ENCODE measurements at regions not wholly inside any gene's neighbourhood (a gene's known extent, or its start where the extent isn't known, plus 50 kb on each side); places are given as distances from the start of the nearest gene placed in this dataset.

GRCh38 chr18:3388980-3389379 is 61.0 kb upstream of the TGIF1 start:
- DNase-seq (ENCODE audit: low read depth, low spot score) = no peak
- CTCF ChIA-PET = no interaction called here
- no peak for TF ChIP-seq CTCF (IDR thresholded peaks at IDR 0.05; ENCODE audit: insufficient read depth, low read length, missing control alignments)

GRCh38 chr18:3389977-3390376 is 60.0 kb upstream of the TGIF1 start:
- POLR2A ChIA-PET = no interaction called here

More at GRCh38 chr18:3388980-3389379, 61.0 kb upstream of the TGIF1 start:
- no peak overlapping the region for H3K4me3 ChIP-seq (ENCODE audit: low read depth, low read length)
- POLR2A ChIA-PET = no interaction called here

GRCh38 chr18:3391704-3392466 is 58.1 kb upstream of the TGIF1 start:
- POLR2A ChIA-PET = no interaction called here

More at GRCh38 chr18:3389977-3390376, 60.0 kb upstream of the TGIF1 start:
- no peak for TF ChIP-seq CTCF (IDR thresholded peaks at IDR 0.05; ENCODE audit: insufficient read depth, low read length, missing control alignments)
- CTCF ChIA-PET = no interaction called here
- no peak for DNase-seq (ENCODE audit: low read depth, low spot score)
- no peak overlapping the region for H3K4me3 ChIP-seq (ENCODE audit: low read depth, low read length)

GRCh38 chr18:3392467-3392855 is 57.5 kb upstream of the TGIF1 start:
- ChIA-PET CTCF (no interaction called here), POLR2A (no interaction called here)
- DNase-seq (ENCODE audit: low read depth, low spot score) = no peak
- no peak overlapping the region for H3K4me3 ChIP-seq (ENCODE audit: low read depth, low read length)
- TF ChIP-seq CTCF (IDR thresholded peaks at IDR 0.05; ENCODE audit: insufficient read depth, low read length, missing control alignments) = no peak

More at GRCh38 chr18:3391704-3392466, 58.1 kb upstream of the TGIF1 start:
- DNase-seq (ENCODE audit: low read depth, low spot score) = no peak
- CTCF ChIA-PET = interaction anchor here (0.9 kb wide), 1 partner anchor 11 kb away, joined by 3 read pairs; no protein-coding TSS in a partner anchor
- H3K4me3 ChIP-seq (ENCODE audit: low read depth, low read length) = no peak overlapping the region
- no peak for TF ChIP-seq CTCF (IDR thresholded peaks at IDR 0.05; ENCODE audit: insufficient read depth, low read length, missing control alignments)

- CTCF ChIA-PET = no interaction called here
- H3K4me3 ChIP-seq (ENCODE audit: low read depth, low read length) = no peak overlapping the region
- POLR2A ChIA-PET = no interaction called here
- no peak for TF ChIP-seq CTCF (IDR thresholded peaks at IDR 0.05; ENCODE audit: insufficient read depth, low read length, missing control alignments)
- DNase-seq (ENCODE audit: low read depth, low spot score) = no peak
These were observed 55.3 kb upstream of the TGIF1 start for GRCh38 chr18:3394648-3395047.

GRCh38 chr18:3395466-3395865 is 54.5 kb upstream of the TGIF1 start:
- ChIA-PET CTCF (no interaction called here), POLR2A (no interaction called here)
- H3K4me3 ChIP-seq (ENCODE audit: low read depth, low read length) = no peak overlapping the region
- DNase-seq (ENCODE audit: low read depth, low spot score) = no peak
- TF ChIP-seq CTCF (IDR thresholded peaks at IDR 0.05; ENCODE audit: insufficient read depth, low read length, missing control alignments) = no peak

Data from AG04449 (cell line).